Stimulated activated naive B cell treated with anti-CD40 and anti-IgM and Interleukin-4, amounts not matched to agents 10 μg/mL and 1 μg/mL and 100 μg/mL, for 72 hours (primary cell): ENCODE measurements at regions not wholly inside any gene's neighbourhood (a gene's known extent, or its start where the extent isn't known, plus 50 kb on each side); places are given as distances from the start of the nearest gene placed in this dataset.
A peak's percentile ranks its signal among the peaks of the same experiment; 100 is the strongest.
"Not testable (repeated sequence)": the region's sequence is repeated elsewhere in the genome, so short reads cannot be mapped to it uniquely, and the experiment has no call there.

Source experiments
- ATAC-seq, 2 donors: fragments of 150-1000 bp; cut with Tn5 transposase; replicated peaks; 2 replicates each; pipeline ENCODE4 v1.10.0; 2021; ENCODE audit warnings: moderate library complexity in 1 of 2
- DNase-seq: peaks from one replicate; pipeline ENCODE4 v3.0.0; 2021
- H3K27ac Mint-ChIP-seq: one replicate; pipeline ENCODE4 v1.8.0; 2022; ENCODE audit warnings: mild to moderate bottlenecking, mixed read lengths
- H3K27me3 Mint-ChIP-seq, 2 donors: one replicate each; pipeline ENCODE4 v1.8.0; 2022; ENCODE audit warnings: mixed read lengths in 2 of 2
- H3K36me3 Mint-ChIP-seq, 2 donors: one replicate each; pipeline ENCODE4 v1.8.0; 2022; ENCODE audit warnings: mixed read lengths in 2 of 2, mild to moderate bottlenecking in 1 of 2
- H3K4me1 Mint-ChIP-seq, 2 donors: one replicate each; pipeline ENCODE4 v1.8.0; 2022; ENCODE audit warnings: mixed read lengths in 2 of 2, mild to moderate bottlenecking in 1 of 2
- H3K4me3 Mint-ChIP-seq, 2 donors: one replicate each; pipeline ENCODE4 v1.8.0; 2022; ENCODE audit warnings: mild to moderate bottlenecking in 2 of 2, mixed read lengths in 2 of 2, moderate library complexity in 1 of 2
- H3K9me3 Mint-ChIP-seq, 2 donors: one replicate each; pipeline ENCODE4 v1.8.0; 2022; ENCODE audit warnings: mixed read lengths in 2 of 2, mild to moderate bottlenecking in 1 of 2

DNA sequence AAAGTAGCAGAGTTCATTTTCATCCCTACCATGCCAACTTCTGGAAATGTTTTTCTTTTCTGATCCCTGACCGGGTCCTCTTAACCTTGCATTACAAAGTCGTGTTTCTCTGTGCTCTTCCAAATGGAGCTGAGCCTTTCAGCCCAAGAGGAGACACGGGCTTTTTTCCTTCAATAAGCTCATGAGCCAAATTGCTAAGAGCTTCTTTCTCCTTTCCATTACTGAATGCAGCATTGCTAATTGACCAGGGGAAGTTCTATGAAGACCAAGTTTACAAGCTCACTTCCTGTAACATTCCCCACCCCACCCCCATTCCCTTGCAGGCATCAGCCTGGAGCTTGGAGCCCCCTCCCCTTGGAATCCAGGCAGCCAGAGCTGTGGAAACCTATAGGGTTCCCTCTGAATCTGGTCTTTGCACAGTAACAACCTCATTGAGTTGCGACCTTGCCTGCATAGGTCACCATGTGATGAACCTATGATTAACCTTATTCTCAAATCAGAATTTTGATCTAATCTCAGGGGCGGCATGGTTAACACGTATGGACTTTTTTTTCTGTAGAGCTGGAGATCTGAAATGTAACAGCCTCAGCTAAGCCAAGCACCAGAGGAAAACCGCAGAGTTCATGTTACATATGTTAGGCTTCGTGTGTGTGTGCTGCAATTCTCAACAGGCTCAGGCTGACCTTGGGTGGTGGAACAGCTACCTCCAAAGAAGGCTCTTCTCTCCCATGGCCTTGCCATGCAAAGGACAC lies 395.7 kb upstream of the ZNF462 start:
- peaks cover 13 to 18% of the 10 kb centered on the region in 2 donors for H3K4me1 Mint-ChIP-seq
- no peaks in the 10 kb centered on the region for H3K27me3 Mint-ChIP-seq
- no peaks in the 10 kb centered on the region for H3K36me3 Mint-ChIP-seq
- peaks cover 12% of the 10 kb centered on the region in 2 donors for H3K9me3 Mint-ChIP-seq
- H3K27ac Mint-ChIP-seq: peak overlapping the region; percentile 15
- ATAC-seq (no peak), DNase-seq (no peak)
- no peak overlapping the region for H3K4me3 Mint-ChIP-seq

DNA sequence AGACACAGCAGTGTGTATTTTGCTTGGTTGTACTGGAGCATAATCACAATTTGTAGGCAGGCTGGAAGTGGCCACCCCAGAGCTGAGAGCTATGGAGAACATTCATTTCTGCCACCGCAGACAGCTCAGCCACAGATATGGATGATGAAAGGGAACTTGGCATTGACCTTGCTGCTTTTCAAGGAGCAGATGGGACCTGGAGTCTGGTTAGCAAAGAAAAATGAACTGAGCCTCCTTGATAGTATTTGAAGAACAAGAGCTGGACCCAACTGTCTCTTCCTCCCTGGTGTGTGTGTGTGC lies 395.2 kb upstream of the ZNF462 start:
- Mint-ChIP-seq H3K4me3 (no peak overlapping the region), H3K36me3 (no peaks in the 10 kb centered on the region), H3K27me3 (no peaks in the 10 kb centered on the region), H3K27ac (peak overlapping the region; percentile 15), H3K4me1 (peaks cover 13 to 18% of the 10 kb centered on the region in 2 donors), H3K9me3 (peaks cover 12% of the 10 kb centered on the region in 2 donors)
- ATAC-seq (no peak), DNase-seq (no peak)

DNA sequence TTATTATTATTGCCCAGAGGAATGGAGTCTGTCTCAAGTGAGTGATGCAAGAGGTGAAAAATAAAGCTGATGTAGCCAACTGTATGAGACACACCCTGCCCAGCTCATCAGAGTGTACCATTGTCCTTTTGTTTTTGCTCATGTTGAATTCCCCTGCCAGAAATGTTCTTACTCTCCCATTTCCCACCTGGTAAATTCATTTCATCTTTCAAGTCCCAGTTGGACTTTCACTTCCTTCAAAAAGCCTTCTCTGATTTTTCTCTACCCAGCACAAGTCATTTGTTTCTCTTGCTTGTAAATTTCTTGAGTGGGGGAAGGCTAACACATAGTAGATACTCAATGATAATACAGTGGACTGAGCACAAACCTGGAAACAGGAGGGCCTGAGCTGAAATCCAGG lies 394.5 kb upstream of the ZNF462 start:
- peaks cover 13 to 18% of the 10 kb centered on the region in 2 donors for H3K4me1 Mint-ChIP-seq
- no peaks in the 10 kb centered on the region for H3K27me3 Mint-ChIP-seq
- peaks cover 12% of the 10 kb centered on the region in 2 donors for H3K9me3 Mint-ChIP-seq
- no peaks in the 10 kb centered on the region for H3K36me3 Mint-ChIP-seq
- H3K4me3 Mint-ChIP-seq: no peak overlapping the region
- no peak overlapping the region for H3K27ac Mint-ChIP-seq
- ATAC-seq (peak; percentile 96 to 97), DNase-seq (peak; percentile 24)

DNA sequence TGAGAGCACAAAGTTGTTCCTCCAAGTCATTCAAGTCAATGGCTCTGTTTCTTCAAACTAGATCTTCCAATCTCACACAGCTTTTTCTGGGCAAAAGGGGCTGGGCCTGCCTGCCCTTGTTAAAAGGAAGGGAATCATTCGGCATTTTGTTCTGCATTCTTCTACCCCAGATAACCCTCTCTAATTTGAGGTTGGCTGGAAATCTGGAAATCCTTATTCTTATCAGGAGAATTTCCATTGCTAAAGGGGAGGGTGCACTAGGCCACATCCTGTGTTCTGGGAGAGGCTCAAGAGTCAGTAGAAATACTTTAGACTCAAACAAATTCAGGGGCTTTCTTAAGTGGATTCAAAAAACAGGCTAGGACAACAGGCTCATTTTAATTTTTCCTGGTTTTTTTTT lies 384.7 kb upstream of the ZNF462 start:
- DNase-seq (no peak), ATAC-seq (no peak)
- Mint-ChIP-seq H3K36me3 (peaks cover 0 to 2% of the 10 kb centered on the region in 2 donors), H3K4me1 (peaks cover 7 to 24% of the 10 kb centered on the region in 2 donors), H3K27me3 (no peaks in the 10 kb centered on the region), H3K9me3 (peaks cover 0 to 7% of the 10 kb centered on the region in 2 donors), H3K4me3 (no peak overlapping the region), H3K27ac (no peak overlapping the region)

DNA sequence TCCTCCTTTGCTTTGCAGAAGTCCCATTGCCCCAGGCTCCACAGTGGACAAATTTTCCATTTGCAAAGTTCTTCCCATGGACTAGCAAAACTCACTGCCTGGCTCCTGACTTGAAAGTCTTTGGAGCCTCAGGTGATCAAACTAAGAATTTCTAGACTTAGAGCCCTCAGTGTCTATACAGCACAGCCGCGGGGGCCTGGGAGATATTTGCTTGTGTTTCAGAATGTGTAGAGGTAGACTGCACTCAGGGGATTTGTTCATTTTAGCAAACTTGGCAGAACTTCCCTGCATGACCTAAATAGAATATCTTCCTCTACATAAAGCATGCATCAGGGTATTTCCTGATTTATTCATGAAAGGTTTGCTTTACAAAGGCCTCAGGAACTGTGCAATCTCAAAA lies 384.2 kb upstream of the ZNF462 start:
- peaks cover 0 to 7% of the 10 kb centered on the region in 2 donors for H3K9me3 Mint-ChIP-seq
- DNase-seq (no peak), ATAC-seq (peak; percentile 16 to 37)
- no peak overlapping the region for H3K4me3 Mint-ChIP-seq
- H3K4me1 Mint-ChIP-seq: peaks cover 7 to 25% of the 10 kb centered on the region in 2 donors
- no peak overlapping the region for H3K27ac Mint-ChIP-seq
- H3K36me3 Mint-ChIP-seq: peaks cover 0 to 2% of the 10 kb centered on the region in 2 donors
- no peaks in the 10 kb centered on the region for H3K27me3 Mint-ChIP-seq

DNA sequence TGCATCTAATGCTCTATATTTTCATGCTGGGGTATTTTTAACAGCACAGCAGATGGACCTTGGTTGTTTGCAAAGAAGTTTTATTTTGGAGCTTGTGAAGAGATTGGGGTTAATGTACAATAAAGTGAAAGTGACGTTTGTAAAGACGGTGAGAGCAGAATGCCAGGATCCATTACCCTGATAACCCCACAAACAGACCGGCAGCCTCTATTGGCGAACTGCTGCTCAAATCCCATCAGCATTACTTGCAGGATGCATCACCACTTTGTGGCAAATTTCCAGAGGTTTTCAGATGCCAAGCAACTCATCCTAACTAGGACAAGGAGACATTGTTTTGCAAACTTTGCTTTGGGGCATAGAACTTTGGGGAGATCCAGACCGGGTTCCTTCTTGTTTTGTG lies 383.3 kb upstream of the ZNF462 start:
- no peak for ATAC-seq
- Mint-ChIP-seq H3K27me3 (no peaks in the 10 kb centered on the region), H3K9me3 (peaks cover 0 to 4% of the 10 kb centered on the region in 2 donors), H3K36me3 (peaks cover 0 to 2% of the 10 kb centered on the region in 2 donors), H3K4me3 (no peak overlapping the region), H3K27ac (no peak overlapping the region), H3K4me1 (peaks cover 7 to 25% of the 10 kb centered on the region in 2 donors)
- DNase-seq: no peak

DNA sequence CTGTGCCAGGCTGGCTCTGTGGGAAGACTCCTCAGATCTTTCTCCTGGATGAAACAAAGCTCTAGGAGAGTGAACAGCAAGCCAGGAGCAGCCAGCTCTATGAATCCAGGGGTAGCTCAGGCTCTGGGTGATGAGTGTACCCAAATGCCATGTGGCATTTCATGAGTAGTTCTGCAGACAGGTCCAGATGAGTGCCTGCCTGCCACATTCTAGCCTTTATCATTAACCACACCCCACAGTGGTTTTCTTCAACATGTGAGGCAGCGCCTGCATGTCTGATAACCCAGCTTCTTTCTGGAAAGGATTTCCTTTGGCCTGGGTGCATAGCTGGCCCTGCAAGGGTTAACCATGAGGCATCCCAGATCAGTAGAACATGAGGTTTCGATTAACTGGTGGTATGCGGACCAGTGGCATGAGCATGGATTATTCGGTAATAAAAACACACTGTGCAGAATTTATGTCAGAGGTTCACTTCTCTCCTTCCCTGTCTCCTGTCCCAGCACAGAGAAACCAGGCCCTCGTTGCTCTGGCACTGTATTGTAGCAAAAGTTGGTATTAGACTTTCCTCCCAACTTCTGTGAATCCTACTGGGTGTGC lies 381.9 kb upstream of the ZNF462 start:
- H3K9me3 Mint-ChIP-seq: peaks cover 0 to 4% of the 10 kb centered on the region in 2 donors
- ATAC-seq: no peak
- H3K36me3 Mint-ChIP-seq: no peaks in the 10 kb centered on the region
- no peak overlapping the region for H3K4me3 Mint-ChIP-seq
- no peaks in the 10 kb centered on the region for H3K27me3 Mint-ChIP-seq
- H3K4me1 Mint-ChIP-seq: peaks cover 7 to 25% of the 10 kb centered on the region in 2 donors
- no peak overlapping the region for H3K27ac Mint-ChIP-seq
- no peak for DNase-seq

DNA sequence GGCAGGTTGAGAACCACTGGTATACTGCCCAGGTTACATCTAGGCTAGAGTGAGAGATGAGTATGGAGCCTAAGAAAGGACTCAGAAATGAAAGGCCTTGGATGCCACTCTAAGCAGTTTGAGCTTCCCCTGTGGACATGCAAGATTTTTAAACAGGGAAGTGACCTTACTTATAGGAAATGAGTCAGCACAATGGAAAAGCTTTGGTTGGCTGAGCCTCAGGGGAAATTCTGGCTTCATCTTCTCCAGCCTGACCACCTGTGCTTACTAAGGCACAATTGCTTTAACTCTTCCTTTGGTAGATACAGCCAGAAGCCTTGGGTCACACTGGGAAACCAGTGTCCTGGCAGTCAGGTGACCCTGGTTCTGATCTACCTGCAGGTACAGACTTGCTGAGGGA lies 380.2 kb upstream of the ZNF462 start:
- peaks cover 0 to 4% of the 10 kb centered on the region in 2 donors for H3K9me3 Mint-ChIP-seq
- peak; percentile 66 to 88 for ATAC-seq
- no peaks in the 10 kb centered on the region for H3K27me3 Mint-ChIP-seq
- no peak overlapping the region for H3K27ac Mint-ChIP-seq
- peaks cover 7 to 25% of the 10 kb centered on the region in 2 donors for H3K4me1 Mint-ChIP-seq
- no peak overlapping the region for H3K4me3 Mint-ChIP-seq
- H3K36me3 Mint-ChIP-seq: no peaks in the 10 kb centered on the region
- DNase-seq: no peak

DNA sequence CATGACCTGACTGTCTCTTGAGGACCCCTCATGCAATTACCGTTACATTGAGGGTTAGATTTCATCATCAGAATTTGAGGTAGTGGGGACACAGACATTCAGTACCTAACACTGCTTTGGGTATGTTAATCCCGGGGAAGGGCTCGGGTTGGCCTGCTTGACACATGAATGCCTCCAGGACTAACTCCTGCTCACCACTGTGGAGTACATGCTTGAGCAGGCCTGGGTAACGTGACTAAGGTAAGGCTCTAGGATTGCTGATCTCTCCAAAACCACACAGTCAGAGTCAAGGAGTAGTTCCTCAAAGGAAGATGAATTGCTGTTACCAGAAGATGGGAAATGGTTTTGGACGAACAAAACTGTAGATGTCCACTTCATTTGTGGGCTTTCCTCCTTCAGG lies 376.3 kb upstream of the ZNF462 start:
- peaks cover 4 to 5% of the 10 kb centered on the region in 2 donors for H3K9me3 Mint-ChIP-seq
- peaks cover 0 to 5% of the 10 kb centered on the region in 2 donors for H3K27me3 Mint-ChIP-seq
- H3K27ac Mint-ChIP-seq: no peak overlapping the region
- ATAC-seq (no peak), DNase-seq (no peak)
- no peaks in the 10 kb centered on the region for H3K36me3 Mint-ChIP-seq
- H3K4me1 Mint-ChIP-seq: peaks cover 7 to 15% of the 10 kb centered on the region in 2 donors
- no peak overlapping the region for H3K4me3 Mint-ChIP-seq

DNA sequence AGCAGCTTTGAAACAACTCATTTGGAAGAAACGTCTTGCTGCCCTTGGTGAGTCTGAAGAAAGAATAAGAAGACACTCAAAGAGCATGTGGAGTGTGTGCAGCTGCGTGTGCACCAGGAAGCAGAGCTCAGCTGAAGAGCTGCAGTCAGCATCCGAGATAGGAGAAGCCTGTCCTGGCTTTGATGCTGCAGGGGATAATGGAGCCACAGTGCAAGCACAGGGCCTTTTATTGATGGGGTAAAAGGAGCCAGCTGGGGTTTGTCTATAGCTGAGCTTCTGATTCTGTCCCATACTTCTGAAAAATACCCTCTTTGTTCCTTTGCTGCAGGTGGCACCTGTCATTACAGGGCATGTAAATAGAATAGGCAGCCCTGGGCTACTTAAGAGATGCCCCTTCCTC lies 375.7 kb upstream of the ZNF462 start:
- peaks cover 0 to 5% of the 10 kb centered on the region in 2 donors for H3K27me3 Mint-ChIP-seq
- H3K27ac Mint-ChIP-seq: no peak overlapping the region
- H3K4me1 Mint-ChIP-seq: peaks cover 6 to 12% of the 10 kb centered on the region in 2 donors
- H3K9me3 Mint-ChIP-seq: peaks cover 4 to 5% of the 10 kb centered on the region in 2 donors
- H3K36me3 Mint-ChIP-seq: no peaks in the 10 kb centered on the region
- DNase-seq: no peak
- ATAC-seq: no peak
- H3K4me3 Mint-ChIP-seq: no peak overlapping the region

DNA sequence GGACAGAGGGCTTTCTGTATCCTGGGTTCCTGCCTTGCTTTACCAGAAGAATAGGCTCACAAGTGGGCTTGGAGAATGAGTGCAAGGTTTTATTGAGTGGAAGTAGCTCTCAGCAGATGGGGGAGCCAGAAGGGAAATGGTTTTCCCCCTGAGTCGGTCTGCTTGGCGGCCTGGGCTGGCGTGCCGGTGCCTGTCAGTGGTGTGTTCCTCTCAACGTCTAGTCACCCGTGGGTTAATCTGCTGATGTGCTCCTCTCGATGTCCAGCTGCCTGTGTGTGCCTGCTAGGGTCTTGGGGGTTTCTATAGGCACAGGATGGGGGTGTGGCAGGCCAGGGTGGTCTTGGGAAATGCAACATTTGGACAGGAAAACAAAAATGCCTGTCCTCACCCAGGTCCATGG lies 370.8 kb upstream of the ZNF462 start:
- ATAC-seq, DNase-seq, H3K27me3 Mint-ChIP-seq, H3K4me3 Mint-ChIP-seq, H3K27ac Mint-ChIP-seq, H3K36me3 Mint-ChIP-seq, H3K4me1 Mint-ChIP-seq, H3K9me3 Mint-ChIP-seq: not testable (repeated sequence)

DNA sequence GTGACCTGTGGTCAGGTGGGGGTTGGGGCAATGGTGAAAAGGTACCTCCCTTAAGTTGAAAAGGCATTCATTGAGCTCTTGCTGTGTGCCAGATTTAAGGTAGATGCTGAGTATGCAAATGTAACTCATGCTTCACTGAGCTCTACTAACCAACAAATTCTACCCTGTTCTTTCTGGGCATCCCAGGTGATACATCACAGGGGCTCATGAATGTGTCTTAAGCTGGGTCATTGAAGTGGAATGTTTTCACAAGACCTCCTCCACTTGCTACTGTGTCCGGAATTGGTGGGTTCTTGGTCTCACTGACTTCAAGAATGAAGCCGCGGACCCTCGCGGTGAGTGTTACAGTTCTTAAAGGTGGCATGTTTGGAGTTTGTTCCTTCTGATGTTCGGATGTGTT lies 362.8 kb upstream of the ZNF462 start:
- Mint-ChIP-seq H3K4me3 (no peak overlapping the region), H3K27me3 (no peaks in the 10 kb centered on the region), H3K9me3 (peaks cover 4 to 5% of the 10 kb centered on the region in 2 donors), H3K4me1 (no peaks in the 10 kb centered on the region), H3K36me3 (no peaks in the 10 kb centered on the region), H3K27ac (no peak overlapping the region)
- DNase-seq (no peak), ATAC-seq (no peak)

DNA sequence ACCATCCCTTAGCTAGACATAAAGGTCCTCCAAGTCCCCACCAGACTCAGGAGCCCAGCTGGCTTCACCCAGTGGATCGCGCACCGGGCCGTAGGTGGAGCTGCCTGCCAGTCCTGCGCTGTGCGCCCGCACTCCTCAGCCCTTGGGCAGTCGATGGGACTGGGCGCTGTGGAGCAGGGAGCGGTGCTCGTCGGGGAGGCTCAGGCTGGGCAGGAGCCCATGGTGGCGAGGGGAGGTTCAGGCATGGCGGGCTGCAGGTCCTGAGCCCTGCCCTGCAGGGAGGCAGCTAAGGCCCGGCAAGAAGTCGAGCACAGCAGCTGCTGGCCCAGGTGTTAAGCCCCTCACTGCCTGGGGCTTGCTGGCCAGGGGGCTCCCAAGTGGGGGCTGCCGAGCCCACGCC lies 361.8 kb upstream of the ZNF462 start:
- H3K27me3 Mint-ChIP-seq: not testable (repeated sequence)

DNA sequence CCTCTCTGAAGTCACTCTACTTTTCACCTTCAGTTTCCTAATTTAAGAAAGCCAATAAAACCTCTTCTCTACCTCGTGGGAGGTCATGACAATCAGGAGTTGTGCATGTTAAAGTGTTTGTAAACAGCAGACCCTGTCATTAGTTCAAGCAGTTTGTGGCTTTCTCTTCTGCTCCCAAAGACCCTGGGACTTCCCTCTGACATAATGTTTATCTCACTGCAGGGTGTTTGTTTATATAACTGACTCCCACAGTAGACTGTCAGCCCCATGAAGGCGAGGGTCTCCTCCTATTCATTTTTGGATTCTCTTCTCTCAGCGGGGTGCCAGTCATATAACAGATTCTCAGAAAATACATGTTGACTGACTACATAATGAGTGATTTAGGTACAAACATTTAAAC lies 360.0 kb upstream of the ZNF462 start:
- Mint-ChIP-seq H3K27ac (no peak overlapping the region), H3K9me3 (peaks cover 4 to 5% of the 10 kb centered on the region in 2 donors), H3K4me3 (no peak overlapping the region), H3K4me1 (no peaks in the 10 kb centered on the region), H3K27me3 (no peaks in the 10 kb centered on the region), H3K36me3 (no peaks in the 10 kb centered on the region)
- no peak for DNase-seq
- ATAC-seq: no peak

More for the DNA sequence above, 361.8 kb upstream of the ZNF462 start:
- ATAC-seq, H3K9me3 Mint-ChIP-seq, H3K36me3 Mint-ChIP-seq, H3K4me3 Mint-ChIP-seq, H3K27ac Mint-ChIP-seq, H3K4me1 Mint-ChIP-seq, DNase-seq: not testable (repeated sequence)

DNA sequence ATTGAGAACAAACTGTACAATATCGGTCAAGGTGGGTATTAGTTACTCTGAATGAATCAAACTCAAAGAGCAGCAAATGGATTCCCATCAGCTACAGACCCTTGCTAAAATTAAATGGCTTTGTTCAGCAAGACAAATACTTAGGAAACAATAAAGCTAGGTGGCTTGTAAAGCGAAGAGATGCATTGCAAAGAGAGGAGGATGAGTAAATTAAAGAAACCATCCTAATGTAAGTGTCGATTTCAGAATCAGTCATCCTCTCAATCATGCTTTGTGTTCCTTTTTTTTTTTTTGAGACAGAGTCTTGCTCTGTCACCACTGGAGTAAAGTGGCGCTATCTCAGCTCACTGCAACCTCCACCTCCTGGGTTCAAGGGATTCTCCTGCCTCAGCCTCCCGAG lies 359.2 kb upstream of the ZNF462 start:
- DNase-seq (no peak), ATAC-seq (no peak)
- H3K9me3 Mint-ChIP-seq: peaks cover 4 to 5% of the 10 kb centered on the region in 2 donors
- no peaks in the 10 kb centered on the region for H3K4me1 Mint-ChIP-seq
- H3K27me3 Mint-ChIP-seq: no peaks in the 10 kb centered on the region
- no peak overlapping the region for H3K4me3 Mint-ChIP-seq
- no peak overlapping the region for H3K27ac Mint-ChIP-seq
- no peaks in the 10 kb centered on the region for H3K36me3 Mint-ChIP-seq
